GM12872 (cell line): ENCODE measurements at regions not wholly inside any gene's neighbourhood (a gene's known extent, or its start where the extent isn't known, plus 50 kb on each side); places are given as distances from the start of the nearest gene placed in this dataset.

ENCODE experiments used
- TF ChIP-seq, protein P1 (sequence below): IDR thresholded peaks from 3 replicates; pipeline ENCODE4 v1.5.1; 2011; ENCODE audit warnings: low read depth, mild to moderate bottlenecking, low read length, moderate library complexity; ENCODE audit not compliant: insufficient read depth

DNA sequence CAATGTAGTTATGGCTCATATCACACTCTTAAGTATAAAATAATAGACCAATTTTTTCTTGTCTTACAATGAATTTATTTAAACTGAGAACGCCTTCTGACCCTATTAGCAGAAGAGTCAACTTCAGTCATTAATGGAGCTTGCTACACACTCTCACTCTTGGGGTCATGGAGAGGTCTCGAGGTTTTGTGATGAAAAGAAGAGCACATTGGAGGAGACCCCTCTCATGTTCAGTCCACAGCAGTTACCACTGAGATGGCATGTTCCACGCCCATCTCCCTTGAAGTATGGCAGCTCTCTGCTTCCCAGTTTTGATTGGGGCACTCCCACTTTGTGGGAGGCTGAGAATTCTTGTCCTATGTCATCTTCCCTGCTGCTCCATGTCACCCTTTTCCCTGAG is 266.4 kb downstream of the RPS29 start:
- TF ChIP-seq, protein P1, sequence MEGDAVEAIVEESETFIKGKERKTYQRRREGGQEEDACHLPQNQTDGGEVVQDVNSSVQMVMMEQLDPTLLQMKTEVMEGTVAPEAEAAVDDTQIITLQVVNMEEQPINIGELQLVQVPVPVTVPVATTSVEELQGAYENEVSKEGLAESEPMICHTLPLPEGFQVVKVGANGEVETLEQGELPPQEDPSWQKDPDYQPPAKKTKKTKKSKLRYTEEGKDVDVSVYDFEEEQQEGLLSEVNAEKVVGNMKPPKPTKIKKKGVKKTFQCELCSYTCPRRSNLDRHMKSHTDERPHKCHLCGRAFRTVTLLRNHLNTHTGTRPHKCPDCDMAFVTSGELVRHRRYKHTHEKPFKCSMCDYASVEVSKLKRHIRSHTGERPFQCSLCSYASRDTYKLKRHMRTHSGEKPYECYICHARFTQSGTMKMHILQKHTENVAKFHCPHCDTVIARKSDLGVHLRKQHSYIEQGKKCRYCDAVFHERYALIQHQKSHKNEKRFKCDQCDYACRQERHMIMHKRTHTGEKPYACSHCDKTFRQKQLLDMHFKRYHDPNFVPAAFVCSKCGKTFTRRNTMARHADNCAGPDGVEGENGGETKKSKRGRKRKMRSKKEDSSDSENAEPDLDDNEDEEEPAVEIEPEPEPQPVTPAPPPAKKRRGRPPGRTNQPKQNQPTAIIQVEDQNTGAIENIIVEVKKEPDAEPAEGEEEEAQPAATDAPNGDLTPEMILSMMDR, result no peak

DNA sequence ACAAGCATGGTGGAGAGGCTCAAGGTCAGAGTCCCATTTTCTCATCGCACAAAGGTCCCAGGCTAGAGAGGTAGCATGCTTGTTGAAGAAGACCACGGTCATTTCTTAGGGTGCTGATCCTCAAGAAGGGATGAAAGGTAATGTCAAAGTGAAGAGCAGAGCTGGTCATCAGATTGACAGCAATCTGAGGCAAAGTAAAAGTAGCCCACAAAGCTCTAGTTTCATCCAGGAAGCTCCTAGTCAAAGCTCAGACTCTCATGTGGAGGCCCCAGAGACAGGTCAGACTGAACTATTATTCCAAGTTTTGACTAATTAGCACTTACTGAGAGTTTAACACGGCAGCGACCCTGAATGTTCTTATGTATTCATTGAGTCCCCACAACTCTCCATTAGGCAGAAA is 270.6 kb downstream of the RPS29 start:
- TF ChIP-seq, protein P1, result no peak

DNA sequence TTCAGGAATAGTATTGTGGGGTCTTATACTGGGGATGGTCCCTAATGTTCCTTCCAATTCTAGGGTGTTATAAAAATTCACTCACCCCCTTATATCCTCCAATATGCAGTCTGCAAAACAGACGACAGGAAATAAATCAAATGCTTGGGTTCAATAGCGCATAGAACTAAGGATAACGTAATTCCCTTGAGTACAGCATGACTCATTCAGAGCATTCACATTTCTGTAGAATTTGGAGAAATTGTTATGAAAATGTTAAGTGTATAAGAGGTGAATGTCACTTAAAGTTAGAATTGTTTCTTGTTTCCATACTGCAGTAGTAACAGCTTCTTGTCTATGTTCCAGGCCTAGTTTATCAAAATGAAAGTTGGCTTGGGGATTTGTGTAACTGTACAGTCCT is 271.4 kb downstream of the RPS29 start:
- TF ChIP-seq, protein P1, result no peak

DNA sequence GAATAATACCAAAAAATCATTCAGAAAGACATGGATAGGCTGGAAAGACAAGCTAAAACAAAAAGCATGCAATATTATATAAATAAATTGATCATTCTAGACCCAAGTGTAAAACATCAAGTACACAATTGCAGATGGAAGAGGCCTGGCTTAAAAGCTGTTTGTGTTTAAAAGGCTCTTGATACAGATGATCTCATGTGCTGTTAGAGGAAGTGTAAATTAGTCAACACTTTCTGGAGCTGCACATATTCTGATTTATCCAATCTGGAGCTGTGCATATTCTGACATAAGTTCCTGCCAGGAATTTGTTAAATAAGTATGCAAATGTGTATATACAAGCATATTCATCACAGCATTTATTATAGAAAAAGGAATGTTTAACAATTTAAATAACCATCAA is 273.1 kb downstream of the RPS29 start:
- TF ChIP-seq, protein P1, result no peak

DNA sequence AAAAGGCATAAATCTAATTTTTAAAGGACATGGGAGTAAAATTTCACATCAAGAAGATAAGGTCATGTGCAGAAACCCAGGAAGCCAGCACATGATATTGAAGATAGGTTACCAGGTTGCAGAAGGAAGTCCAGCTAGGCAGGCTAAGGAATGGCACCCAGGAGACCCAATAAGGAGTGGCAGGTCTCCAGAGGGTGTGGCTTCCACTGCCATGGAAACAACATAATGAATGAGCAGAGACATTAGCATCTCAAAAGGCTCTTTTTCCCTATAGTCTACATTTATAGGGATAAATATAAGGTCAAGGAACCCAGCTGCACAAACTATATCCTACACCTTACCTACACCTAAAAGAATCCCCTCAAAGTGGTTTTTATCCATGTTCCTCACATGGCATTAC is 275.9 kb downstream of the RPS29 start:
- TF ChIP-seq, protein P1, result no peak

DNA sequence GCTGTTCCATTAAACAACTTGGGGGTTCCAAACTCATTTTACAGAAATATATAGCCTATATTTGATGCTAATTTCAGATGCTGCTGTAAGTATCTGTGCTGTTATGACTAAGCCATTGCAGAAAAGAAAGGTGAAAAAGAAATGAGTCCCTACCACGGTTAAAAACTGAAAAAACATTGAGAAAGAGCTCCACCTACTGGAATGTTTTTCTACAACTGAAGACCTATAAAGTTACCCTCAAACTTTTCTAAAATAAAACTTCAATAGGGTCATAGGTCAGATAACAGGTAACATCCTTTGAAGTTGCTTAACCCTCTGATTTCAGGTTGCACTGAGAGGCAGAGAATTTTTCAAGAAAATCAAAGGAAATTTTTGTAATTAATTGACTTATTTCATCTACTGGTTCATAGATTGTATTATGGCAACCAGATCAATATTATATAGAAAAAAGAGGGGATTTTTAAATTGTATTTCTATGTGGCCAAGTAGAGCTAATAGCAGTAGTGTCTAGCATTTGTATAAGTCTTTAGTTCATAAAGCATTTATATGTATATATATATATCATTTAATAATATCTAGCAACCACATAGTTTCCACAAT is 279.9 kb downstream of the RPS29 start:
- TF ChIP-seq, protein P1, result peak; percentile 53; the same call in 2 of the 3 replicates

DNA sequence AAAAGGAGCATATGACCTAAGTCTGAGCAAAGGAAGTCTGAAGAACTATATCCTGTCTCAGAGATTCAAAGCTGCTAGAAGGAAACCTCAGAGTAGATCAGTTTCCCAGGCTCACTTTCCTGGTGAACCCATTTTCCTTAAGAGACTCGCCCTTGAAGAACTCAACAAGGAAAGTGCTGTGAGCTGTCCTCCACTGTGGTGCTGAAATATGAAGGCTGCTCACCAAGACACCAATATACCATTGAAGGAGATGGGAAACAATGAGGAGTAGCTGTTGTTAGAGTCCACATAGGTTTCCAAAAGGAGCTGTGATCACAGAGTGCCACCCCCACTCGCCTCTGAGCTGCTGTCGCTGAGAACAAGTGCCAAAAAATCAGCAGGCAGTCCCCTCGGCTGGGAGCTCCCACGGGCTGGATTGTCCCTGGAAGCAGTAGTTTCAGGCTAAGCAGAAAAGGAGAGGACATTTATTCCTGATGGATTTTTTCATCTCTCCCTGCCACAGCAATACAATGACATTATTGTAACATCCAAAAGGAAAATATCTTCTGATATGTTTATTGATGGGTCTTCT is 282.1 kb downstream of the RPS29 start:
- TF ChIP-seq, protein P1, result no peak
